ENCODE measurements at regions not wholly inside any gene's neighbourhood (a gene's known extent, or its start where the extent isn't known, plus 50 kb on each side); places are given as distances from the start of the nearest gene placed in this dataset.

DNA sequence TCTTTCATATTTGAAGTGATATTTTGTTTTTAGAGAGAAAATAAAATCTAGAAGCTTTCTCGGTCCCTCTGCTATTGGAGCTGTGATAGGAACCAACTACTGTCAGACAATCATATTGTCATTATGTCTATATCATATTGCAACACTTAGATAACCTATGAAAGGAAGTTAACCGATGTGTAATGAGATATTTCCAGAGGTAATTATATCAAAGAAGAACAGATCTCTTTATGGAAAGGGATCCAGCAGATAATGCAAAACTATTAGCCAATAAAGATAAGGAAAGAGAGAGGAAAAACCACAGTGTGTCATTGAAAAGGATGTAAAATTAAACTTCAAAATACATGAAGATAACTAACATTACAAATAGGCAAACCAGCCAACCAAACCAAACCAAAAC is 529.1 kb upstream of the CCDC54 start:
- TF ChIP-seq RARB (CRISPR knock-in tag; IDR thresholded peaks at IDR 0.05) (no peak), ZNF8 (CRISPR knock-in tag; IDR thresholded peaks at IDR 0.05) (no peak)
- TF ChIP-seq, protein P1, sequence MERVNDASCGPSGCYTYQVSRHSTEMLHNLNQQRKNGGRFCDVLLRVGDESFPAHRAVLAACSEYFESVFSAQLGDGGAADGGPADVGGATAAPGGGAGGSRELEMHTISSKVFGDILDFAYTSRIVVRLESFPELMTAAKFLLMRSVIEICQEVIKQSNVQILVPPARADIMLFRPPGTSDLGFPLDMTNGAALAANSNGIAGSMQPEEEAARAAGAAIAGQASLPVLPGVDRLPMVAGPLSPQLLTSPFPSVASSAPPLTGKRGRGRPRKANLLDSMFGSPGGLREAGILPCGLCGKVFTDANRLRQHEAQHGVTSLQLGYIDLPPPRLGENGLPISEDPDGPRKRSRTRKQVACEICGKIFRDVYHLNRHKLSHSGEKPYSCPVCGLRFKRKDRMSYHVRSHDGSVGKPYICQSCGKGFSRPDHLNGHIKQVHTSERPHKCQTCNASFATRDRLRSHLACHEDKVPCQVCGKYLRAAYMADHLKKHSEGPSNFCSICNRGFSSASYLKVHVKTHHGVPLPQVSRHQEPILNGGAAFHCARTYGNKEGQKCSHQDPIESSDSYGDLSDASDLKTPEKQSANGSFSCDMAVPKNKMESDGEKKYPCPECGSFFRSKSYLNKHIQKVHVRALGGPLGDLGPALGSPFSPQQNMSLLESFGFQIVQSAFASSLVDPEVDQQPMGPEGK (CRISPR knock-in tag; IDR thresholded peaks at IDR 0.05; ENCODE audit: borderline replicate concordance) = no peak
- TF ChIP-seq, protein P2, sequence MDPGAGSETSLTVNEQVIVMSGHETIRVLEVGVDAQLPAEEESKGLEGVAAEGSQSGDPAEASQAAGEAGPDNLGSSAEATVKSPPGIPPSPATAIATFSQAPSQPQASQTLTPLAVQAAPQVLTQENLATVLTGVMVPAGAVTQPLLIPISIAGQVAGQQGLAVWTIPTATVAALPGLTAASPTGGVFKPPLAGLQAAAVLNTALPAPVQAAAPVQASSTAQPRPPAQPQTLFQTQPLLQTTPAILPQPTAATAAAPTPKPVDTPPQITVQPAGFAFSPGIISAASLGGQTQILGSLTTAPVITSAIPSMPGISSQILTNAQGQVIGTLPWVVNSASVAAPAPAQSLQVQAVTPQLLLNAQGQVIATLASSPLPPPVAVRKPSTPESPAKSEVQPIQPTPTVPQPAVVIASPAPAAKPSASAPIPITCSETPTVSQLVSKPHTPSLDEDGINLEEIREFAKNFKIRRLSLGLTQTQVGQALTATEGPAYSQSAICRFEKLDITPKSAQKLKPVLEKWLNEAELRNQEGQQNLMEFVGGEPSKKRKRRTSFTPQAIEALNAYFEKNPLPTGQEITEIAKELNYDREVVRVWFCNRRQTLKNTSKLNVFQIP (CRISPR knock-in tag; IDR thresholded peaks at IDR 0.05; ENCODE audit: borderline replicate concordance, low read depth) = no peak

All from SK-N-SH treated with all-trans-retinoic acid at 6 μM for 48 hours (cell line).